Astrocyte (in vitro differentiated cells and primary cell): ENCODE measurements at regions not wholly inside any gene's neighbourhood (a gene's known extent, or its start where the extent isn't known, plus 50 kb on each side); places are given as distances from the start of the nearest gene placed in this dataset.

Source experiments
- DNase-seq: peaks from one replicate; pipeline ENCODE4 v3.0.0-alpha.2; 2010; ENCODE audit warnings: low read depth
- FAIRE-seq: peaks from 2 replicates; lab custom pipeline; 2011; peaks lifted over from hg19 to GRCh38; lab: Jason Lieb, UNC
- H2AFZ ChIP-seq: 2 replicates; pipeline ENCODE4 v1.6.0; 2012; ENCODE audit warnings: low read depth, low read length, inconsistent platforms
- H3K27ac ChIP-seq: 2 replicates; pipeline ENCODE4 v1.5.1; 2011; ENCODE audit warnings: low read depth, low read length, inconsistent platforms
- H3K27me3 ChIP-seq: 2 replicates; pipeline ENCODE4 v1.6.0; 2011; ENCODE audit warnings: low read length, inconsistent platforms; ENCODE audit not compliant: insufficient read depth
- H3K36me3 ChIP-seq: 2 replicates; pipeline ENCODE4 v1.5.1; 2011; ENCODE audit warnings: low read length, inconsistent platforms; ENCODE audit not compliant: insufficient read depth
- H3K4me1 ChIP-seq: 2 replicates; pipeline ENCODE4 v1.5.1; 2011; ENCODE audit warnings: low read length, inconsistent platforms; ENCODE audit not compliant: insufficient read depth
- H3K4me2 ChIP-seq: 2 replicates; pipeline ENCODE4 v1.6.0; 2012; ENCODE audit warnings: low read length, inconsistent platforms
- H3K4me3 ChIP-seq: 2 replicates; pipeline ENCODE4 v1.5.1; 2011; ENCODE audit warnings: low read depth, mild to moderate bottlenecking, low read length, inconsistent platforms; ENCODE audit not compliant: insufficient read depth
- H3K79me2 ChIP-seq: 2 replicates; pipeline ENCODE4 v1.6.0; 2012; ENCODE audit warnings: mild to moderate bottlenecking, low read length, inconsistent platforms; ENCODE audit not compliant: insufficient read depth
- H3K9ac ChIP-seq: 2 replicates; pipeline ENCODE4 v1.6.0; 2012; ENCODE audit warnings: mild to moderate bottlenecking, low read length, inconsistent platforms
- H3K9me3 ChIP-seq: 2 replicates; pipeline ENCODE4 v1.5.1; 2012; ENCODE audit warnings: low read depth, mild to moderate bottlenecking, low read length, inconsistent platforms; ENCODE audit not compliant: insufficient read depth
- H4K20me1 ChIP-seq: 2 replicates; pipeline ENCODE4 v1.6.0; 2012; ENCODE audit warnings: low read length, inconsistent platforms; ENCODE audit not compliant: insufficient read depth
- H3K27ac Mint-ChIP-seq: one replicate; pipeline ENCODE4 v1.8.0; 2021; ENCODE audit warnings: mild to moderate bottlenecking, mixed read lengths; ENCODE audit not compliant: unreplicated experiment
- H3K27me3 Mint-ChIP-seq: one replicate; pipeline ENCODE4 v1.8.0; 2021; ENCODE audit warnings: low read depth, mixed read lengths; ENCODE audit not compliant: unreplicated experiment
- H3K36me3 Mint-ChIP-seq: one replicate; pipeline ENCODE4 v1.8.0; 2021; ENCODE audit warnings: low read depth, mixed read lengths; ENCODE audit not compliant: unreplicated experiment
- H3K4me1 Mint-ChIP-seq: one replicate; pipeline ENCODE4 v1.8.0; 2021; ENCODE audit warnings: low read depth, mixed read lengths; ENCODE audit not compliant: unreplicated experiment
- H3K4me3 Mint-ChIP-seq: one replicate; pipeline ENCODE4 v1.8.0; 2021; ENCODE audit warnings: mild to moderate bottlenecking, moderate library complexity, mixed read lengths; ENCODE audit not compliant: unreplicated experiment
- H3K9me3 Mint-ChIP-seq: one replicate; pipeline ENCODE4 v1.8.0; 2021; ENCODE audit warnings: mild to moderate bottlenecking, mixed read lengths; ENCODE audit not compliant: unreplicated experiment
- EZH2 ChIP-seq: IDR thresholded peaks from 2 replicates; pipeline ENCODE4 v1.6.1; 2012; ENCODE audit warnings: mild to moderate bottlenecking, low read length, inconsistent platforms; ENCODE audit not compliant: insufficient read depth
- TF ChIP-seq, protein P1 (sequence below): IDR thresholded peaks from 2 replicates; pipeline ENCODE4 v1.5.1; 2011; ENCODE audit warnings: low read depth, mild to moderate bottlenecking, inconsistent platforms, low read length, moderate library complexity; ENCODE audit not compliant: insufficient read depth

DNA sequence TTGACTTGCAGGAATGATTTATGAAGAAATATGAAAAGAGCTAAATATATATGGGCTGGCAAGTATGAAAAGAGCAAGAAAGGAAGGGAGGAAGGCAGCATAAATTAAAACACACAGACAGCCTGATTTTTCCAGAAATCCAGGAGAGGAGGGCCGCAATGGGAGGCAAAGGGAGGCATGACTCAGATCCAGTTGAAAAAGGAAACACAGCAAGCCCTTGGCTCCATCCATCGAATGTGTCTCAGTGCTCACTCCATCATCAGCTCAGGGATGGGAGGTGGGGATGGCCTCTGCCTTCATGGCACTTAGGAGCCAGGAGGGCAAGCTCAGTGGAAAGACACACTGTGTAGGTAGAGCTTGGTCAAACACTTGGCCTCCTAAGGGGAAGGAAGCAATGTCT is 75.7 kb upstream of the PDZD8 start:
- FAIRE-seq: no peak
- Histone ChIP-seq H3K4me2 (no peak overlapping the region), H3K79me2 (no peaks in the 10 kb centered on the region), H3K27ac (no peak overlapping the region), H3K27me3 (no peaks in the 10 kb centered on the region), H4K20me1 (no peaks in the 10 kb centered on the region), H2AFZ (no peak overlapping the region), H3K4me1 (no peaks in the 10 kb centered on the region), H3K9ac (no peak overlapping the region), H3K4me3 (no peak overlapping the region), H3K9me3 (no peaks in the 10 kb centered on the region), H3K36me3 (no peaks in the 10 kb centered on the region)
- no peak overlapping the region for H3K4me3 Mint-ChIP-seq
- peaks cover 9% of the 10 kb centered on the region for H3K9me3 Mint-ChIP-seq
- no peaks in the 10 kb centered on the region for H3K4me1 Mint-ChIP-seq
- no peak for DNase-seq
- H3K27me3 Mint-ChIP-seq: peaks cover 14% of the 10 kb centered on the region
- no peak for TF ChIP-seq EZH2
- TF ChIP-seq, protein P1, sequence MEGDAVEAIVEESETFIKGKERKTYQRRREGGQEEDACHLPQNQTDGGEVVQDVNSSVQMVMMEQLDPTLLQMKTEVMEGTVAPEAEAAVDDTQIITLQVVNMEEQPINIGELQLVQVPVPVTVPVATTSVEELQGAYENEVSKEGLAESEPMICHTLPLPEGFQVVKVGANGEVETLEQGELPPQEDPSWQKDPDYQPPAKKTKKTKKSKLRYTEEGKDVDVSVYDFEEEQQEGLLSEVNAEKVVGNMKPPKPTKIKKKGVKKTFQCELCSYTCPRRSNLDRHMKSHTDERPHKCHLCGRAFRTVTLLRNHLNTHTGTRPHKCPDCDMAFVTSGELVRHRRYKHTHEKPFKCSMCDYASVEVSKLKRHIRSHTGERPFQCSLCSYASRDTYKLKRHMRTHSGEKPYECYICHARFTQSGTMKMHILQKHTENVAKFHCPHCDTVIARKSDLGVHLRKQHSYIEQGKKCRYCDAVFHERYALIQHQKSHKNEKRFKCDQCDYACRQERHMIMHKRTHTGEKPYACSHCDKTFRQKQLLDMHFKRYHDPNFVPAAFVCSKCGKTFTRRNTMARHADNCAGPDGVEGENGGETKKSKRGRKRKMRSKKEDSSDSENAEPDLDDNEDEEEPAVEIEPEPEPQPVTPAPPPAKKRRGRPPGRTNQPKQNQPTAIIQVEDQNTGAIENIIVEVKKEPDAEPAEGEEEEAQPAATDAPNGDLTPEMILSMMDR: no peak
- peaks cover 2% of the 10 kb centered on the region for H3K36me3 Mint-ChIP-seq
- H3K27ac Mint-ChIP-seq: no peak overlapping the region

DNA sequence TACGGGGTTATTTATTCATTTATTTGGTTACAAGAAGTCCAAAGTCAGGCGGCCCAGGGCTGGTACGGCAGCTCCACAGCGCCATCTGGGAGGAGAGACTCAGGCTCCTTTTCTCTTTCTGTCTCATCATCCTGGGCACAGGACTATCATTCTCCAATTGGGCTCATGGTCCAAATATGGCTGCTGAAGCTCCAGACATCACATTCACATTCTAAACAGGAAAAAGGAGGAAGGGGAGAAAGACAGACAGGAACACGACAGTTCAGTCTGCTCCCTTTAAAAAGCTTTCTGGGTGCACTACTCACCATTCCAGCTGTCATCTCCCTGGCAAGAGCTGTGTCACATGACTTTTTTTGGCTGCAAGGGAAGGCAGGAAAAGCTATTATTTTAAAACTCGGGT is 74.4 kb upstream of the PDZD8 start:
- H3K4me2 ChIP-seq: no peak overlapping the region
- H3K9ac ChIP-seq: no peak overlapping the region
- peaks cover 2% of the 10 kb centered on the region for H3K36me3 Mint-ChIP-seq
- peaks cover 15% of the 10 kb centered on the region for H3K27me3 Mint-ChIP-seq
- no peaks in the 10 kb centered on the region for H3K4me1 ChIP-seq
- H3K9me3 Mint-ChIP-seq: peaks cover 13% of the 10 kb centered on the region
- no peaks in the 10 kb centered on the region for H3K4me1 Mint-ChIP-seq
- no peak overlapping the region for H3K4me3 ChIP-seq
- H3K4me3 Mint-ChIP-seq: no peak overlapping the region
- DNase-seq (no peak), FAIRE-seq (no peak)
- H3K79me2 ChIP-seq: no peaks in the 10 kb centered on the region
- H3K9me3 ChIP-seq: no peaks in the 10 kb centered on the region
- TF ChIP-seq, protein P1: no peak
- no peak for TF ChIP-seq EZH2
- H3K27ac ChIP-seq: no peak overlapping the region
- H3K27me3 ChIP-seq: no peaks in the 10 kb centered on the region
- H4K20me1 ChIP-seq: no peaks in the 10 kb centered on the region
- H2AFZ ChIP-seq: no peak overlapping the region
- no peaks in the 10 kb centered on the region for H3K36me3 ChIP-seq
- H3K27ac Mint-ChIP-seq: no peak overlapping the region

DNA sequence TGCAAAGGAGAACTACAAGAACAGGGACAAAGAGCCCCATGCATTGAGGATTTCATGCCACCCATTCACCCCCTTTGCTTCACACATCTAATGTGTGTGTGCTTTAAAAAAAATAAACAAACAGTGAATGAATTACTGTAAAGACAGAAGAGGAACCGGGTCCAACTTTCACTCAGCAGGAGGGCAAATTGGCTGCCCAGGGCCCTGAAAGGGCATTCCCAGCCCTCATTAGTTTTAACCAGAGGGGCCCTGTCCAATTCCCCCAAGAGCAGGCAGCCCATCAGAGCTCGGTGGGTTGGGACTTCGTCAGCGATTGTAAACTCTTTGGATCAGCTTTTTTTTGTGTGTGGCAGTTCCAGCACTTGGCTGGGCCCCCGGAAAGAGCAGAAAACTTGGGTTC is 73.6 kb upstream of the PDZD8 start:
- Mint-ChIP-seq H3K4me1 (no peaks in the 10 kb centered on the region), H3K9me3 (peaks cover 13% of the 10 kb centered on the region), H3K36me3 (peaks cover 2% of the 10 kb centered on the region), H3K4me3 (no peak overlapping the region), H3K27ac (no peak overlapping the region), H3K27me3 (peaks cover 15% of the 10 kb centered on the region)
- Histone ChIP-seq H3K79me2 (no peaks in the 10 kb centered on the region), H3K27me3 (no peaks in the 10 kb centered on the region), H3K36me3 (no peaks in the 10 kb centered on the region), H3K9ac (no peak overlapping the region), H2AFZ (no peak overlapping the region), H3K4me2 (no peak overlapping the region), H3K27ac (no peak overlapping the region), H4K20me1 (no peaks in the 10 kb centered on the region), H3K4me3 (no peak overlapping the region), H3K4me1 (no peaks in the 10 kb centered on the region), H3K9me3 (no peaks in the 10 kb centered on the region)
- DNase-seq: no peak
- no peak for TF ChIP-seq EZH2
- TF ChIP-seq, protein P1: no peak
- no peak for FAIRE-seq
